ENCODE measurements at regions not wholly inside any gene's neighbourhood (a gene's known extent, or its start where the extent isn't known, plus 50 kb on each side); places are given as distances from the start of the nearest gene placed in this dataset.

- TF ChIP-seq EZH2 (IDR thresholded peaks at IDR 0.05; ENCODE audit: low read length, missing control alignments) (no peak), CTCF (conservative IDR thresholded peaks at IDR 0.05 in 1 of 2, IDR thresholded peaks at IDR 0.05 in 1 of 2; ENCODE audit: low read depth in 1 of 2, low read length in 2 of 2) (no peak)
Observed at GRCh38 chr2:22499082-22499839, 885.7 kb upstream of the KLHL29 start.
